Sigmoid colon (tissue), 6 donors: ENCODE measurements at regions not wholly inside any gene's neighbourhood (a gene's known extent, or its start where the extent isn't known, plus 50 kb on each side); places are given as distances from the start of the nearest gene placed in this dataset.

Experiments
- DNase-seq: peaks from one replicate; pipeline ENCODE4 v3.0.0-alpha.2; 2019
- H3K27ac ChIP-seq, 4 donors: fragments of 200-600 bp; sonication (generic); one replicate each; pipeline ENCODE4 v1.5.1; 2016 to 2019; ENCODE audit warnings: mild to moderate bottlenecking in 1 of 4
- H3K27me3 ChIP-seq, 3 donors: fragments of 200-600 bp; sonication (generic); one replicate each; pipeline ENCODE4 v1.5.1; 2019; ENCODE audit warnings: mild to moderate bottlenecking in 1 of 3
- H3K36me3 ChIP-seq, 4 donors: fragments of 200-600 bp; sonication (generic); one replicate each; pipeline ENCODE4 v1.5.1; 2016 to 2019
- H3K4me1 ChIP-seq, 4 donors: fragments of 200-600 bp; sonication (generic); one replicate each; pipeline ENCODE4 v1.5.1; 2017 to 2019
- H3K4me3 ChIP-seq, 4 donors: fragments of 200-600 bp; sonication (generic); one replicate each; pipeline ENCODE4 v1.5.1; 2017 to 2019; ENCODE audit warnings: mild to moderate bottlenecking in 2 of 4, moderate library complexity in 1 of 4
- H3K9me3 ChIP-seq, 4 donors: fragments of 200-600 bp in 3 of 4; sonication (generic) in 3 of 4; one replicate each; pipeline versions ENCODE4 v1.5.1 to v1.6.1; 2013 to 2019
- EP300 ChIP-seq, 4 donors: sonication (generic); formaldehyde crosslinking; IDR thresholded peaks; one replicate each; pipeline ENCODE4 v1.6.1; 2017; ENCODE audit warnings: antibody characterized with exemption in 4 of 4
- POLR2A ChIP-seq, 2 donors: fragments of 450-650 bp; IDR thresholded peaks; one replicate each; pipeline ENCODE4 v1.6.1; 2016; ENCODE audit warnings: antibody characterized with exemption in 2 of 2, mild to moderate bottlenecking in 2 of 2, moderate library complexity in 2 of 2
- POLR2AphosphoS5 ChIP-seq, 4 donors: sonication (generic); formaldehyde crosslinking; IDR thresholded peaks; one replicate each; pipeline ENCODE4 v1.6.1; 2017; ENCODE audit warnings: antibody characterized with exemption in 4 of 4
- WGBS, 2 donors: extraction: QIAGEN DNeasy Blood & Tissue Kit; methylation state at CpG; one replicate each; pipeline ENCODE4 v1.1.7; 2013; 5-methylcytosine and 5-hydroxymethylcytosine counted together
- intact Hi-C: fragments of 100-400 bp; cut with DNase I; formaldehyde crosslinking; loops from one replicate; pipeline ENCODE4 v1.15.1; 2023
- TF ChIP-seq, protein P1 (sequence below), 4 experiments: fragments of 450-650 bp in 3 of 4; fragments of 200-600 bp in 1 of 4; IDR thresholded peaks; one replicate each; pipeline ENCODE4 v1.5.1; 2016 to 2019; ENCODE audit warnings: antibody characterized with exemption in 4 of 4, mild to moderate bottlenecking in 3 of 4, moderate library complexity in 2 of 4
- donor health status: healthy with polysubstance abuse.
- donor health status: healthy.

DNA sequence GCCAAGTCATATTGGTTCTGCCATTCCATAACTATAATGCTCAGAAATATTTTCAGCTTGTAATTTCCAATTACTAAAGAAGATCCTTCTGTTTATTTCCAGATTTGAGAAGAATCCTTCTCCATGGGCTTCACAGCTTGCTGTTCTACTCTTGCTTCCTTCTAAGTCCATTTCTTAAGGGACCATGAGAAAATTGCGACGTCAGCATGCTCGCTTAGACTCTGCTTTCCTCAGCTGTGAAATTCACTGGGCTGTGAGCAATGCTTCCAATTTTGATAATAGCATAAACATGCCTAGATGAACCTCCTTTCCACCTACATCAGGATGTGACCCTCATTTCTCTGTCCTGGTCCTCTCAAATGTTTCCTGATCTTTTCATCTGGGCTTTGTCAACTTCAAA is 145.3 kb upstream of the CDH20 start:
- Histone ChIP-seq H3K4me1 (no peaks in the 10 kb centered on the region), H3K4me3 (no peak overlapping the region), H3K36me3 (no peaks in the 10 kb centered on the region), H3K27me3 (no peaks in the 10 kb centered on the region), H3K27ac (no peak overlapping the region), H3K9me3 (no peaks in the 10 kb centered on the region)
- TF ChIP-seq, protein P1, sequence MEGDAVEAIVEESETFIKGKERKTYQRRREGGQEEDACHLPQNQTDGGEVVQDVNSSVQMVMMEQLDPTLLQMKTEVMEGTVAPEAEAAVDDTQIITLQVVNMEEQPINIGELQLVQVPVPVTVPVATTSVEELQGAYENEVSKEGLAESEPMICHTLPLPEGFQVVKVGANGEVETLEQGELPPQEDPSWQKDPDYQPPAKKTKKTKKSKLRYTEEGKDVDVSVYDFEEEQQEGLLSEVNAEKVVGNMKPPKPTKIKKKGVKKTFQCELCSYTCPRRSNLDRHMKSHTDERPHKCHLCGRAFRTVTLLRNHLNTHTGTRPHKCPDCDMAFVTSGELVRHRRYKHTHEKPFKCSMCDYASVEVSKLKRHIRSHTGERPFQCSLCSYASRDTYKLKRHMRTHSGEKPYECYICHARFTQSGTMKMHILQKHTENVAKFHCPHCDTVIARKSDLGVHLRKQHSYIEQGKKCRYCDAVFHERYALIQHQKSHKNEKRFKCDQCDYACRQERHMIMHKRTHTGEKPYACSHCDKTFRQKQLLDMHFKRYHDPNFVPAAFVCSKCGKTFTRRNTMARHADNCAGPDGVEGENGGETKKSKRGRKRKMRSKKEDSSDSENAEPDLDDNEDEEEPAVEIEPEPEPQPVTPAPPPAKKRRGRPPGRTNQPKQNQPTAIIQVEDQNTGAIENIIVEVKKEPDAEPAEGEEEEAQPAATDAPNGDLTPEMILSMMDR (IDR thresholded peaks at IDR 0.05), result no peak
- TF ChIP-seq POLR2A (IDR thresholded peaks at IDR 0.05) (no peak), POLR2AphosphoS5 (IDR thresholded peaks at IDR 0.05) (no peak), EP300 (IDR thresholded peaks at IDR 0.05) (no peak)
- intact Hi-C loops, result no loop called here
- DNase-seq, result no peak
- 94 to 95% methylated on average over 3 of the region's 3 CpGs for WGBS, 2 donors

DNA sequence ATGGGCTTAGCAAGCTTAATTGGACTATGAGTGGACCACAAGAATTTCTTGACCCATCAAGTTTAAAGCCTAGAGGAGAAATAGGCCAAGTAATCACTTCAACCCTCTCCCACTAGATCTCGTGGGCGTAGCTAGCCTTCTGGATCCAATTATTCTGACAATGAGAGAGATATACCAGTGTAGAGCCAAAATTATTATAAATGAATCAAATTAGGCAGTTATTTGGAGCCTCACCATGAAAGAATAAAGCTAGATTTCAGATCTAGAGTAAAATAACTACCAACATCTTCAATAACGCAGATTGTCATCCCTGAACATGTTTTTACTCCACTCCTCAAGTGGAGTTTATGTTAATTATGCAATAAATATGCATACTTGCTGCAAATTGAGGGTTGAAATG is 143.9 kb upstream of the CDH20 start:
- intact Hi-C loops, result no loop called here

DNA sequence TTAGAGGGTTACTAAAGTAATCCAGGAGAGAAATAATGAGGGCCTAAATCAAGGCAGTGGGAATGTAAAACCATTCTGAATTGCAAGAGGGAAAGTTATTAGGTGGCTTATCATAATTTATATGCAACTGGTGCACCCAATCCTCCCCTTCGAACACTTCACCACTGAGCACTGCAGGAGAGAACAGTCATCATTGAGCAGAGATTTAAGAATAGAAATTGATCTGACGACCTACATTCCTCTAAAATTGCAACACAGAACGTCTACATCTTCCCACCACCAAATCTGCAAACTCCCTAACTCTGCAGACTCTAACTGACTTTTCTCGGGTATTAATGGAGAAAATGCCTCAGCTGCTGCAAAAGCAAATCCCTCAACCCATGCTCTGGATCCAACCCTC is 138.5 kb upstream of the CDH20 start:
- H3K27me3 ChIP-seq, result no peaks in the 10 kb centered on the region
- DNase-seq, result no peak
- no peaks in the 10 kb centered on the region for H3K9me3 ChIP-seq
- H3K4me3 ChIP-seq, result no peak overlapping the region
- TF ChIP-seq POLR2AphosphoS5 (IDR thresholded peaks at IDR 0.05) (no peak), POLR2A (IDR thresholded peaks at IDR 0.05) (no peak), EP300 (IDR thresholded peaks at IDR 0.05) (no peak)
- TF ChIP-seq, protein P1 (IDR thresholded peaks at IDR 0.05), result no peak
- no peaks in the 10 kb centered on the region for H3K4me1 ChIP-seq
- no peak overlapping the region for H3K27ac ChIP-seq
- intact Hi-C loops, result no loop called here
- WGBS, 2 donors, result 83 to 85% methylated on average over 4 of the region's 4 CpGs
- H3K36me3 ChIP-seq, result no peaks in the 10 kb centered on the region

More for the DNA sequence above, 143.9 kb upstream of the CDH20 start:
- WGBS, 2 donors, result 80 to 86% methylated on average over 3 of the region's 3 CpGs
- H3K27ac ChIP-seq, result no peak overlapping the region
- DNase-seq, result no peak
- no peaks in the 10 kb centered on the region for H3K27me3 ChIP-seq
- TF ChIP-seq EP300 (IDR thresholded peaks at IDR 0.05) (no peak), POLR2AphosphoS5 (IDR thresholded peaks at IDR 0.05) (no peak), POLR2A (IDR thresholded peaks at IDR 0.05) (no peak)
- TF ChIP-seq, protein P1 (IDR thresholded peaks at IDR 0.05), result no peak
- H3K36me3 ChIP-seq, result no peaks in the 10 kb centered on the region
- H3K4me3 ChIP-seq, result no peak overlapping the region
- no peaks in the 10 kb centered on the region for H3K9me3 ChIP-seq
- no peaks in the 10 kb centered on the region for H3K4me1 ChIP-seq

DNA sequence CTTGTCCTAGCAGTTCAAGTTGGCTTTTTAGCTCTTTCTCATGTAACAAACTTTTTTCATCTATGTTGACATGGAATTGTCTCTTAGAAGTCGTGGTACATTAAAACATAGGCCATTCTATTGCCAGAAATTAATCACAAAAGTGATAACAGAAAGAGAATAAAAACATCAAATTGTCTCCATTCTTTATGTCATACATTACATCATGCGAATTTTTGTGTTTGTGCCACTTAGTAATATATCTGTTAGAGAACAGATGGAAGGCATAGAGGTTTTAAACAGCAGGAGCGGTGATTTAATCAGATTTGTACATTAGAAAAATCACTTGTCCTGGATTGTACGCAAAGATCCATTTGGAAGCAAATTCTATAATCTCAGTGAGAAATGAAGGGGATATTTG is 136.5 kb upstream of the CDH20 start:
- H3K4me3 ChIP-seq, result no peak overlapping the region
- intact Hi-C loops, result no loop called here
- no peak overlapping the region for H3K27ac ChIP-seq
- no peak for DNase-seq
- TF ChIP-seq, protein P1 (IDR thresholded peaks at IDR 0.05), result no peak
- TF ChIP-seq POLR2A (IDR thresholded peaks at IDR 0.05), result no peak
- no peak for TF ChIP-seq POLR2AphosphoS5 (IDR thresholded peaks at IDR 0.05)
- no peak for TF ChIP-seq EP300 (IDR thresholded peaks at IDR 0.05)
- no peaks in the 10 kb centered on the region for H3K36me3 ChIP-seq
- no peaks in the 10 kb centered on the region for H3K27me3 ChIP-seq
- no peaks in the 10 kb centered on the region for H3K4me1 ChIP-seq
- H3K9me3 ChIP-seq, result no peaks in the 10 kb centered on the region
- 79 to 81% methylated on average over 4 of the region's 4 CpGs for WGBS, 2 donors

DNA sequence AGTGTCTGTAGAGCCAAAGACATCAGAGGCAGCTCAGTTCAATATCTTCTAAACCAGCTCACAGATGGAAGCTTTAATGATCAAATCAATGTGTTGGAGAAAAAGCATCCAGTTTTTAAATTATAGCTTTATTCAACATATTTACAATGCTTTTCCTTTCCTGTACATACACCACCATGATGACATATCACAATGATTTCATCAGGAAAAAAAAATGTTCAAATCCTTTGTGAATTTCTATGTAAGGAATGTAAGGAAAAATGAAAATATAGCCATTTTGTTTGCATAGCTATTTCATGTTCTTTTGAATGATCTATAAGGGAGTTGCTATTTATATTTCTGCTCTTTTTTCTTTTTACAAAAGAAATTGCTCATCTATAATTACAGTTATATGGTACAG is 134.7 kb upstream of the CDH20 start:
- H3K27ac ChIP-seq, result no peak overlapping the region
- no peaks in the 10 kb centered on the region for H3K36me3 ChIP-seq
- no peaks in the 10 kb centered on the region for H3K4me1 ChIP-seq
- no peak for DNase-seq
- H3K9me3 ChIP-seq, result no peaks in the 10 kb centered on the region
- H3K4me3 ChIP-seq, result no peak overlapping the region
- intact Hi-C loops, result no loop called here
- TF ChIP-seq EP300 (IDR thresholded peaks at IDR 0.05) (no peak), POLR2AphosphoS5 (IDR thresholded peaks at IDR 0.05) (no peak), POLR2A (IDR thresholded peaks at IDR 0.05) (no peak)
- TF ChIP-seq, protein P1 (IDR thresholded peaks at IDR 0.05), result no peak
- no peaks in the 10 kb centered on the region for H3K27me3 ChIP-seq
